ENCODE measurements at regions not wholly inside any gene's neighbourhood (a gene's known extent, or its start where the extent isn't known, plus 50 kb on each side); places are given as distances from the start of the nearest gene placed in this dataset.

- Histone ChIP-seq H3K4me1 (ENCODE audit: insufficient read depth, low read length) (no peaks in the 10 kb centered on the region), H3K4me2 (ENCODE audit: low read depth, low read length) (no peak overlapping the region), H3K27me3 (ENCODE audit: control insufficient read depth in 1 of 2, insufficient read depth in 2 of 2, low read length in 2 of 2) (peaks cover 5 to 37% of the 10 kb centered on the region in 2 experiments; a peak in 3 of 5 replicates), H3K36me3 (replicated peaks in 1 of 2; ENCODE audit: control insufficient read depth in 1 of 2, insufficient read depth in 2 of 2, low read length in 2 of 2) (no peaks in the 10 kb centered on the region), H3K27ac (ENCODE audit: extremely low read length, insufficient read depth, low read length) (no peak overlapping the region), H3K9ac (ENCODE audit: insufficient read depth, low read depth, low read length) (no peak overlapping the region), H3K79me2 (ENCODE audit: insufficient read depth, low read length) (no peaks in the 10 kb centered on the region), H3K4me3 (replicated peaks in 1 of 3; ENCODE audit: insufficient read depth in 1 of 3, low read depth in 2 of 3, low read length in 3 of 3) (no peak overlapping the region), H4K20me1 (ENCODE audit: insufficient read depth, low read length) (no peaks in the 10 kb centered on the region), H2AFZ (ENCODE audit: low read length) (no peak overlapping the region), H3K9me3 (ENCODE audit: low read length) (no peaks in the 10 kb centered on the region)
- in situ Hi-C loops (cut with HindIII; ENCODE audit: extremely low pct_ligation_motif_present, low pct_unique_long_range_greater_than_20kb) (no loop called here), intact Hi-C loops (cut with micrococcal nuclease; ENCODE audit: unreplicated experiment) (no loop called here)
- POLR2A ChIA-PET = no interaction called here
- CTCF ChIA-PET (ENCODE audit: low intra/inter-chr PET ratio, low total read pairs) = no interaction called here
- TF ChIP-seq NFE2L1 (CRISPR knock-in tag; IDR thresholded peaks at IDR 0.05; ENCODE audit: borderline replicate concordance) (no peak), ZNF234 (CRISPR knock-in tag; conservative IDR thresholded peaks at IDR 0.05) (no peak), KDM6A (CRISPR knock-in tag; IDR thresholded peaks at IDR 0.05; ENCODE audit: low read depth) (no peak), MZF1 (CRISPR knock-in tag; IDR thresholded peaks at IDR 0.05; ENCODE audit: borderline replicate concordance) (no peak), HMGXB3 (CRISPR knock-in tag; IDR thresholded peaks at IDR 0.05; ENCODE audit: borderline replicate concordance) (no peak), HNRNPUL1 (IDR thresholded peaks at IDR 0.05; ENCODE audit: low read depth, low read length) (no peak), ZNF558 (CRISPR knock-in tag; IDR thresholded peaks at IDR 0.05; ENCODE audit: borderline replicate concordance) (no peak), NPAS2 (CRISPR knock-in tag; IDR thresholded peaks at IDR 0.05; ENCODE audit: borderline replicate concordance) (no peak), MTA1 (CRISPR knock-in tag; IDR thresholded peaks at IDR 0.05; ENCODE audit: borderline replicate concordance) (no peak), NCOR1 (IDR thresholded peaks at IDR 0.05; ENCODE audit: borderline replicate concordance, low read length) (no peak), KAT2B (IDR thresholded peaks at IDR 0.05; ENCODE audit: borderline replicate concordance, low read depth, low read length) (no peak), CENPBD1 (CRISPR knock-in tag; IDR thresholded peaks at IDR 0.05; ENCODE audit: borderline replicate concordance, low read depth) (no peak), ZNF790 (CRISPR knock-in tag; IDR thresholded peaks at IDR 0.05; ENCODE audit: borderline replicate concordance) (no peak), HHEX (CRISPR knock-in tag; IDR thresholded peaks at IDR 0.05) (no peak), ZNF749 (CRISPR knock-in tag; IDR thresholded peaks at IDR 0.05; ENCODE audit: borderline replicate concordance) (no peak), SMAD1 (CRISPR knock-in tag; IDR thresholded peaks at IDR 0.05; ENCODE audit: borderline replicate concordance, low read depth) (no peak)
- FAIRE-seq (no peak), ATAC-seq (no peak), DNase-seq (ENCODE audit: low spot score) (no peak)
- 45% methylated on average over 6 of the region's 6 CpGs for WGBS (ENCODE audit: low lambda C conversion rate)
- no TSS peak for BruUV-seq (replicated peaks)
Measured at GRCh38 chr20:47878601-47879027, 93.3 kb upstream of the SULF2 start.
